Suprapubic skin (tissue), 3 donors: ENCODE measurements at regions not wholly inside any gene's neighbourhood (a gene's known extent, or its start where the extent isn't known, plus 50 kb on each side); places are given as distances from the start of the nearest gene placed in this dataset.

Experiments
- CTCF ChIP-seq, 2 donors: fragments of 200-600 bp in 1 of 2; fragments of 450-650 bp in 1 of 2; sonication (generic) in 1 of 2; IDR thresholded peaks; one replicate each; pipeline ENCODE4 v1.5.1; 2016 to 2019; ENCODE audit warnings: antibody characterized with exemption in 2 of 2, mild to moderate bottlenecking in 1 of 2, moderate library complexity in 1 of 2
- POLR2AphosphoS5 ChIP-seq, 3 donors: sonication (generic); formaldehyde crosslinking; IDR thresholded peaks; one replicate each; pipeline ENCODE4 v1.6.1; 2017; ENCODE audit warnings: antibody characterized with exemption in 3 of 3

- TF ChIP-seq CTCF (IDR thresholded peaks at IDR 0.05) = no peak
- no peak for TF ChIP-seq POLR2AphosphoS5 (IDR thresholded peaks at IDR 0.05)
Observed at GRCh38 chr1:217010253-217010652, 287.0 kb upstream of the ESRRG start.
